H1 (cell line): ENCODE measurements at regions not wholly inside any gene's neighbourhood (a gene's known extent, or its start where the extent isn't known, plus 50 kb on each side); places are given as distances from the start of the nearest gene placed in this dataset.

ENCODE experiments used
- CEBPB ChIP-seq: IDR thresholded peaks from 2 replicates; pipeline ENCODE4 v1.6.1; 2012; ENCODE audit warnings: low read depth, low read length
- CHD7 ChIP-seq: fragments of 300-600 bp; sonication (generic); IDR thresholded peaks from 2 replicates; pipeline ENCODE4 v1.7.1; 2012; ENCODE audit warnings: low read length, moderate library complexity, mild to moderate bottlenecking, inconsistent platforms; ENCODE audit not compliant: insufficient replicate concordance
- CREB1 ChIP-seq: IDR thresholded peaks from 2 replicates; pipeline ENCODE4 v1.6.1; 2012; ENCODE audit warnings: inconsistent platforms
- E2F6 ChIP-seq: IDR thresholded peaks from 2 replicates; pipeline ENCODE4 v1.6.1; 2012; ENCODE audit warnings: inconsistent platforms
- EP300 ChIP-seq, 2 experiments: IDR thresholded peaks; 1 replicate in 1 of 2; 2 replicates in 1 of 2; pipeline ENCODE4 v1.6.1; 2011 to 2012; ENCODE audit warnings: low read depth in 2 of 2, low read length in 2 of 2, mild to moderate bottlenecking in 2 of 2, borderline replicate concordance in 1 of 2, inconsistent platforms in 1 of 2, moderate library complexity in 1 of 2
- EZH2 ChIP-seq: fragments of 200-600 bp; sonication (generic); IDR thresholded peaks from 2 replicates; pipeline ENCODE4 v1.7.1; 2012; ENCODE audit warnings: low read depth, mild to moderate bottlenecking, moderate library complexity, low read length, inconsistent platforms; ENCODE audit not compliant: severe bottlenecking
- JUND ChIP-seq: IDR thresholded peaks from 2 replicates; pipeline ENCODE4 v1.6.1; 2011; ENCODE audit warnings: mild to moderate bottlenecking, improper control_type of control experiment, low read length
- MAX ChIP-seq: IDR thresholded peaks from 2 replicates; pipeline ENCODE4 v1.6.1; 2012; ENCODE audit warnings: inconsistent platforms
- NRF1 ChIP-seq: IDR thresholded peaks from 2 replicates; pipeline ENCODE4 v1.6.1; 2011; ENCODE audit warnings: mild to moderate bottlenecking, low read depth, low read length, improper control_type of control experiment
- SP2 ChIP-seq: IDR thresholded peaks from 2 replicates; pipeline ENCODE4 v1.6.1; 2012; ENCODE audit warnings: mild to moderate bottlenecking, low read length, inconsistent platforms
- TAF1 ChIP-seq: IDR thresholded peaks from 2 replicates; pipeline ENCODE4 v1.6.1; 2011; ENCODE audit warnings: mild to moderate bottlenecking, low read depth, low read length

GRCh38 chr4:75251547-75251946 is 262.7 kb downstream of the RCHY1 start (continued):
- no peak for TF ChIP-seq CHD7
- no peak for TF ChIP-seq TAF1
- TF ChIP-seq CREB1 = no peak
- TF ChIP-seq NRF1 = no peak
- TF ChIP-seq EP300 (IDR thresholded peaks at IDR 0.05; ENCODE audit: borderline replicate concordance in 1 of 2, low read depth in 2 of 2, low read length in 2 of 2) = no peak
- no peak for TF ChIP-seq EZH2
- no peak for TF ChIP-seq MAX
- TF ChIP-seq SP2 = no peak
- TF ChIP-seq CEBPB = no peak
- no peak for TF ChIP-seq E2F6
- no peak for TF ChIP-seq JUND
- TF ChIP-seq, all 59 proteins: peak for 0
